ENCODE measurements at regions not wholly inside any gene's neighbourhood (a gene's known extent, or its start where the extent isn't known, plus 50 kb on each side); places are given as distances from the start of the nearest gene placed in this dataset.

DNA sequence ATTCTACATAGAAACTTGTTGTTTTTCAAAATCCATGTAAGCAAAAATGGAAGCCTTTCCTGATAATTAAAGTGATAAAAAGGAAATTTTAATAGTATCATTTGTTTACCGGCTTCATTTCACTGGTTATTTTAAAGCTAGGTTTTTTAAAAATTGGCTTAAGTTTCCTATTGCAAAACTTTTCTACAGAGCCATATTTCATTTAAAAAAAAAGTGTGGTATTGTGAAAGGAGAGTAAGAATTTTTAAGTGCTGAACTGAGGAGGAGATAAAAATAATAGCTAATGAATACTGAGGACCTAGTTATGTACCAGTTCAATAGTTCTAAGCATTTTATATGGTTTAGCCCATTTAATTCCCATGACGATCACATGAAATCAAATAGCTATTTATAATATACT is 172.2 kb upstream of the COL1A2 start:
- TF ChIP-seq KHSRP (IDR thresholded peaks at IDR 0.05) = no peak
- TF ChIP-seq ZNF184 (CRISPR knock-in tag; IDR thresholded peaks at IDR 0.05) = no peak
- TF ChIP-seq KLF6 (CRISPR knock-in tag; IDR thresholded peaks at IDR 0.05; ENCODE audit: borderline replicate concordance) = no peak
- no peak for TF ChIP-seq SAP30 (IDR thresholded peaks at IDR 0.05; ENCODE audit: borderline replicate concordance, insufficient read depth, low read depth, low read length, poor library complexity, severe bottlenecking)
- TF ChIP-seq, protein P1, sequence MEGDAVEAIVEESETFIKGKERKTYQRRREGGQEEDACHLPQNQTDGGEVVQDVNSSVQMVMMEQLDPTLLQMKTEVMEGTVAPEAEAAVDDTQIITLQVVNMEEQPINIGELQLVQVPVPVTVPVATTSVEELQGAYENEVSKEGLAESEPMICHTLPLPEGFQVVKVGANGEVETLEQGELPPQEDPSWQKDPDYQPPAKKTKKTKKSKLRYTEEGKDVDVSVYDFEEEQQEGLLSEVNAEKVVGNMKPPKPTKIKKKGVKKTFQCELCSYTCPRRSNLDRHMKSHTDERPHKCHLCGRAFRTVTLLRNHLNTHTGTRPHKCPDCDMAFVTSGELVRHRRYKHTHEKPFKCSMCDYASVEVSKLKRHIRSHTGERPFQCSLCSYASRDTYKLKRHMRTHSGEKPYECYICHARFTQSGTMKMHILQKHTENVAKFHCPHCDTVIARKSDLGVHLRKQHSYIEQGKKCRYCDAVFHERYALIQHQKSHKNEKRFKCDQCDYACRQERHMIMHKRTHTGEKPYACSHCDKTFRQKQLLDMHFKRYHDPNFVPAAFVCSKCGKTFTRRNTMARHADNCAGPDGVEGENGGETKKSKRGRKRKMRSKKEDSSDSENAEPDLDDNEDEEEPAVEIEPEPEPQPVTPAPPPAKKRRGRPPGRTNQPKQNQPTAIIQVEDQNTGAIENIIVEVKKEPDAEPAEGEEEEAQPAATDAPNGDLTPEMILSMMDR (IDR thresholded peaks at IDR 0.05 in 2 of 3, conservative IDR thresholded peaks at IDR 0.05 in 1 of 3; ENCODE audit: insufficient read depth in 2 of 3, low read depth in 1 of 3, low read length in 3 of 3) = no peak
- TF ChIP-seq NFIC (IDR thresholded peaks at IDR 0.05) = no peak
- no peak for TF ChIP-seq GABPB1 (CRISPR knock-in tag; IDR thresholded peaks at IDR 0.05)
- TF ChIP-seq, protein P2, sequence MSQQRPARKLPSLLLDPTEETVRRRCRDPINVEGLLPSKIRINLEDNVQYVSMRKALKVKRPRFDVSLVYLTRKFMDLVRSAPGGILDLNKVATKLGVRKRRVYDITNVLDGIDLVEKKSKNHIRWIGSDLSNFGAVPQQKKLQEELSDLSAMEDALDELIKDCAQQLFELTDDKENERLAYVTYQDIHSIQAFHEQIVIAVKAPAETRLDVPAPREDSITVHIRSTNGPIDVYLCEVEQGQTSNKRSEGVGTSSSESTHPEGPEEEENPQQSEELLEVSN (IDR thresholded peaks at IDR 0.05; ENCODE audit: borderline replicate concordance in 1 of 2, extremely low read depth in 1 of 2, insufficient read depth in 1 of 2, insufficient read length in 1 of 2, low read depth in 1 of 2, low read length in 1 of 2, poor library complexity in 1 of 2, severe bottlenecking in 1 of 2) = no peak
- TF ChIP-seq ZNF224 (CRISPR knock-in tag; IDR thresholded peaks at IDR 0.05) = no peak
- no peak for TF ChIP-seq MAFF (IDR thresholded peaks at IDR 0.05; ENCODE audit: low read length)
- TF ChIP-seq, protein P3, sequence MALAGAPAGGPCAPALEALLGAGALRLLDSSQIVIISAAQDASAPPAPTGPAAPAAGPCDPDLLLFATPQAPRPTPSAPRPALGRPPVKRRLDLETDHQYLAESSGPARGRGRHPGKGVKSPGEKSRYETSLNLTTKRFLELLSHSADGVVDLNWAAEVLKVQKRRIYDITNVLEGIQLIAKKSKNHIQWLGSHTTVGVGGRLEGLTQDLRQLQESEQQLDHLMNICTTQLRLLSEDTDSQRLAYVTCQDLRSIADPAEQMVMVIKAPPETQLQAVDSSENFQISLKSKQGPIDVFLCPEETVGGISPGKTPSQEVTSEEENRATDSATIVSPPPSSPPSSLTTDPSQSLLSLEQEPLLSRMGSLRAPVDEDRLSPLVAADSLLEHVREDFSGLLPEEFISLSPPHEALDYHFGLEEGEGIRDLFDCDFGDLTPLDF (CRISPR knock-in tag; IDR thresholded peaks at IDR 0.05) = no peak
